ENCODE measurements at regions not wholly inside any gene's neighbourhood (a gene's known extent, or its start where the extent isn't known, plus 50 kb on each side); places are given as distances from the start of the nearest gene placed in this dataset.

- no peak for TF ChIP-seq CTCF (IDR thresholded peaks at IDR 0.05)
- no peak for TF ChIP-seq POLR2A (IDR thresholded peaks at IDR 0.05)
These were observed 114.5 kb upstream of the GSE1 start for GRCh38 chr16:85498607-85499006.

Data from uterus (tissue), 2 donors.